Left ventricle myocardium superior (tissue), 1 donor: ENCODE measurements at regions not wholly inside any gene's neighbourhood (a gene's known extent, or its start where the extent isn't known, plus 50 kb on each side); places are given as distances from the start of the nearest gene placed in this dataset.
"Not testable (repeated sequence)": the region's sequence is repeated elsewhere in the genome, so short reads cannot be mapped to it uniquely, and the experiment has no call there.

ENCODE experiments used
- ATAC-seq: fragments of 200-7000 bp; cut with Tn5 transposase; one replicate; pipeline ENCODE4 v1.9.1; 2020; ENCODE audit warnings: mild to moderate bottlenecking, moderate library complexity
- DNase-seq: peaks from one replicate; pipeline ENCODE4 v3.0.0-alpha.2; 2020
- intact Hi-C: fragments of 100-400 bp; cut with micrococcal nuclease; formaldehyde crosslinking; loops from one replicate; pipeline ENCODE4 v1.11.0; 2022
- donor health status: DM: no; HTN: yes; CAD: no; lungs with severe emphysema.

DNA sequence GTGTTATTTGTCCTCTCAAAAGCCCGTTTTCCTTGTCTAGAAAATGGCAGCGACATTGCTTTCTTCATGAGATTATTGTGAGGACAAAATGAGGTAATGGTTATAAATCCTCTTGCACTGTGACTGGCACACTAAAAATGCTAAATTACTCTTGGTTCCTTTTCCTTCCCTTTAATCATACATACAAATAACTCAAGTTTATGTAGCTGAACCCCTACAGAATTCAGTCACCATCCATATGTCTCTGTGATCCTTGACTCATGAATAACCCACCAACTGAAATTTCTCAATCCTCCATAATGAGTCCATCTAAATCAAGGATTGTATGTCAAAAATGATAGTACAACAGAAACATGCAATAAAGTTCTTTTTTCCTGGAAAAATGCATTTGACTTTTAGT lies 71.3 kb upstream of the VWC2 start:
- DNase-seq: no peak
- intact Hi-C loops: no loop called here

DNA sequence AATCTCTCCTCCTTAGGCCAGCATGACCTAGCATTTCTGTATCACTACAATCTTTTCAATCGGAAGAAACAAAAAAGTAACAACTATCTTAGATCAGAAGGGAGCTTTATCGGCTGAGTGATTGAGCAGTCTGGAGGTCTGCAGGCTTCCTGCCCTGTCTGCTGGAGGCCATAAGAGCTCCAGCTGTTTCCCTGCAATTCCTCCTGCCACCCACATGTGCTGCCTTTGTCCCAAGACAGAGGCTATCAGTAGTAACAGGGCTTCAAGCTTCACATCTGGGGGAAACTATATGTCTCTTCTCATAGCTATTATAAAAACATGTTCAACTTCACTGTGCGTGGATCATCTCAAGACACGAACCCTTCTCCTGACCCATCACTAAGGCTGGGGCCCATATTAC lies 70.1 kb upstream of the VWC2 start:
- no peak for DNase-seq
- no peak for ATAC-seq
- intact Hi-C loops: no loop called here

More for the DNA sequence above, 71.3 kb upstream of the VWC2 start:
- no peak for ATAC-seq

DNA sequence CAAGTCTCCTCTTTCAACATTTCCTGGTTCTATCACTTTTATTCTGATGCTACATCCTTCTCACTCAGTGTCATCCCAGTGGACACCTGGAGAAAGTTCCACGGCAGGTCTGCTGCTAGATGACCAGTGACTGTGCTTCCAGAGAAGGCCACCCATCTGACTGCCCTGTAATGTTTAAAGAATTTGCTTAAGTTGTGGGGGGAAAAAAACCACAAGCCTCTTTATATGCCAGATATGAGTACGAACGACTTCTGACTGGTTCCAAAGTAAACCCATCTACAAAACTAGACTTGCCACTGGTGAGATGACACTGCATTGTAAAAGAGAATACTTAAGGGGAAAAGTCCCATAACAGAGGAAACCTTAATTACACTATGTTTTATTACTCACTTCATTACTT lies 69.6 kb upstream of the VWC2 start:
- no peak for DNase-seq
- ATAC-seq: no peak
- intact Hi-C loops: no loop called here

DNA sequence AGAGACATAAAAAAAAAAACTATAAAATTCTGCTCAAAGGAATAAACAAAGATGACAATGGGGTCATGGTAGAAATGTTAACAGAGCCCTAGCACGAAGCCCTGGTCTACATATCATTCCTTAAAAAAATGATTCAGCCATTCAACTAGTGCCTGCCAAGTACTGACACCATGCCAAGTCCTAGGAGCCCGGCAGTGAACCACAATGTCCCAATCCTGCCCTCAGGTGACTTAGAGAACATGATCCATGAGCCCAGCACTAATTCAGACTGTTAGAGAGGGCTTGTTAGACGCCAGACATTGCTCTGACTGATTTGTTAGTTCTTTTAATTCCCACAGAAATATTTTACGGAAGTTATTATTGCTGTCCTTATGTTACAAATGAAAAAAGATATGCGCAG lies 67.3 kb upstream of the VWC2 start:
- ATAC-seq: peak; percentile 71
- intact Hi-C loops: no loop called here
- DNase-seq: peak; percentile 26

DNA sequence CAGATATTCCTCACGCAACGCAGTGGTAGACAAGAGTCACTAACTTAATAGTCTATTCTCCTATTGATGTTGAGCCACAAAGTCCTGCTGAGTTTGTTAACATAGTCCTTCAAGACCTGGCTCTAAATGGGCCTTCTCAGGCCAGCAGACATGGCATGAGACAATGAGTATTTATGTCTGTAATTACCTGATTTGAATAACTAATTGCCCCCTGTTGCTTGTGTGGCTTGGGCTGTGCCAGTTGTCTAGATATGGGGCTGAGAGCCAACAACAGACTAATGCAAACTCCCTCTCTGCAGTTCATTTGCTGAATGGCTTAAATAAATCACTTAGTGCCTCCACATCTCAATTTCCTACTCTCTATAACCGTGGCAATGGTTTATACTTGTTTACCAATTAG lies 65.5 kb upstream of the VWC2 start:
- ATAC-seq (no peak), DNase-seq (no peak)
- intact Hi-C loops: no loop called here

DNA sequence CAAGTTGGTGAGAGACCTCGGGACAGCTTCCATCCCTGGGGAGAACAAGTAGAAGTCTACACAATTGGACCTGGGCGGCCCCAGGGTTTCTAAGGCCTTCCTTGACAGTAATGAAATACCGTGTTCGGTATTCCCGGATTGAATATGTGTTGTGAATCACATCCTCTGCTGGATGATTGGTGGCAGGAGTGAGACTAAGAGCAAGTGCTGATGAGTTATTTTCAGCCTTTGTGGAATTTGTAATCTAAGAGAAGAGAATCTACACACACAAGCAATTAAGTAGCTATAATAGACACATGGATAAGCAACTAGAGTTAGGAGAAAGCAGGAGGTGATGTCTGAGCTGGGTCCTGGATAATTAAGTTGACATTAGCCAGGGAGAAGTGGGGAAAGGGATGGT lies 64.8 kb upstream of the VWC2 start:
- ATAC-seq: peak; percentile 73
- no peak for DNase-seq
- intact Hi-C loops: no loop called here

DNA sequence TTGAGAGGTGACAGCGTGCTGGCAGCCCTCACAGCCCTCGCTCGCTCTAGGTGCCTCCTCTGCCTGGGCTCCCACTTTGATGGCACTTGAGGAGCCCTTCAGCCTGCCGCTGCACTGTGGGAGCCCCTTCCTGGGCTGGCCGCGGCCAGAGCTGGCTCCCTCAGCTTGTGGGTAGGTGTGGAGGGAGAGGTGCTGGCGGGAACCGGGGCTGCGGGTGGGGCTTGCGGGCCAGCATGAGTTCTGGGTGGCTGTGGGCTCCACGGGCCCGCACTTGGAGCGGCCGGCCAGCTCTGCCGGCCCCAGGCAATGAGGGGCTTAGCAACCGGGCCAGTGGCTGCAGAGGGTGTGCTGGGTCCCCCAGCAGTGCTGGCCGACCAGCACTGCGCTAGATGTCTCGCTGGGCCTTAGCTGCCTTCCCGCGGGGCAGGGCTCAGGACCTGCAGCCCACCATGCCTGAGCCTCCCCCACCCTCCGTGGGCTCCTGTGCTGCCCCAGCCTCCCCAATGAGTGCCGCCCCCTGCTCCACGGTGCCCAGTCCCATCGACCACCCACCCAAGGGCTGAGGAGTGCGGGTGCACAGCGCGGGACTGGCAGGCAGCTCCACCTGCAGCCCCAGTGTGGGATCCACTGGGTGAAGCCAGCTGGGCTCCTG lies 62.2 kb upstream of the VWC2 start:
- not testable (repeated sequence) for ATAC-seq

DNA sequence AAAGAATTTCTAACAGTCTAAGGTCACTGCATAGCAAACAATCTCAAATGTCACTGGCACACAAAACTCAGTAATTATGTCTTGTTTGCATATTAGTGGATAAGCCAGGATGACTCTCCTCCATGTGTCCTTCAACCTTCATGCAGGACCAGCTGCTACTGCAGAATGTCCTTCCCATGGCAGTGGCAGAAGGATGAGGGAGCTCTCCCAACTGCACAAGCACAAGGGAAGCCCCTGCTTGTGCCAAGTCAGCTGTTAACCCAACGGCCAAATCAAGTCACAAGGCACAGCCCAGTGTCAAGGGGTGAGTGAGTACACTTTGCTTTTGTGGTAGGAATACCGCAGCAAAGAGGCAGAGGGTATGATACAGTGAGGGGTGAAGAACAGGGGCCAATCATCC lies 59.3 kb upstream of the VWC2 start:
- peak; percentile 55 for DNase-seq
- intact Hi-C loops: no loop called here
- peak; percentile 99 for ATAC-seq

More for the DNA sequence above, 62.2 kb upstream of the VWC2 start:
- intact Hi-C loops: not testable (repeated sequence)
- DNase-seq: peak; percentile 20

DNA sequence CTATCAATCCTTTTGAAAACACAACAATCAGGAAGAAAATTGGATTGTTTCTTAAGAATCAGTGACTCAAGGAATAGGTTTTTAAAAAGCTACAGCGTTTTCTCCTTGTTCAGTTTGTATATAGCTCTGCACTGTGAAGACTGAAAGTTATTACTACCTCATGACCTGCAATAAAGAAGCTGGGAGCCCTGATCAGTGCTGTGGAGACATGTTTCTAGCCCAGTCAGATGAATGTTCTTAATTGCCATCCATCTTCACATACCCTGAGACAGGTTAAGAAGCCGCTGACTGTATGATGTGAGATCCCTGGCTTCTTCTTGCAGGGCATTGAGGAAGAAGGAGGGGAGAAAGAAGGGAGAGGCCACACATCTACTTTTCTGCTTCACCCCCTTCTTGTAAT lies 58.0 kb upstream of the VWC2 start:
- no peak for ATAC-seq
- no peak for DNase-seq
- intact Hi-C loops: no loop called here

DNA sequence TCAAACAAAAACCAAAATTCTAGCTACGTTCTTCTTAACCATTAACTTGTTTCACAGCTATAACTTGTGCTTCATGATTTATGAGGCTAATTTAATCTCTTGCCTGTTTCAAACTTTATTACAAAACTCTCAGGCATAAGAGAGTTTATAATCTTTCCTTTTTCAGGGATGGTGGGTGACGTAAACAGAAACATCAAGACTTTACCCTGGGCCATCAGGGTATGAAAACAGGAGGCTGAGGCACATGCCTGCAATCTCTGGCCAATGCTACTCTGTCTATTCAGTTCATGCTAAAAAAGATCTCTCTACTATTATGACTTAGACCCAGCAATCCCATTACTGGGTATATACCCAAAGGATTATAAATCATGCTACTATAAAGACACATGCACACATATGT lies 55.9 kb upstream of the VWC2 start:
- DNase-seq (no peak), ATAC-seq (no peak)
- intact Hi-C loops: no loop called here

DNA sequence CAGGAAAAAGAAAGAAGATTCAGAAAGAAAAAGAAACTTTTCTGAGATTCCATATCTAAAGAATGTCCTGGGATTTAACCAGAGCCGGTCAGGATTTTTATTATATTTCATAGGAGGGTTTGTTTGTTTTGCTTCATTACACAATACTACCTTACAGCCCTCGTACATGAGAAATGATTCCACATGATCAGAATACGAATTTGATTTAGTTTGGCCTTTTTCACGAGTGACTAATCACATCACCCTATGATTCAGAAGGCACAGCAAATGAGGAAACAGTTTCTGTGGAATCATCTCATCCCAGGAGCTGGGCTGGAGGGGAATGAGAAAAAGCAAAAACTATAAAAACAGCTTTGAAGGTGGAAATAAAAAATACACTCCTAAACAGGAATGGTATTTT lies 54.7 kb upstream of the VWC2 start:
- ATAC-seq (no peak), DNase-seq (no peak)
- intact Hi-C loops: no loop called here

DNA sequence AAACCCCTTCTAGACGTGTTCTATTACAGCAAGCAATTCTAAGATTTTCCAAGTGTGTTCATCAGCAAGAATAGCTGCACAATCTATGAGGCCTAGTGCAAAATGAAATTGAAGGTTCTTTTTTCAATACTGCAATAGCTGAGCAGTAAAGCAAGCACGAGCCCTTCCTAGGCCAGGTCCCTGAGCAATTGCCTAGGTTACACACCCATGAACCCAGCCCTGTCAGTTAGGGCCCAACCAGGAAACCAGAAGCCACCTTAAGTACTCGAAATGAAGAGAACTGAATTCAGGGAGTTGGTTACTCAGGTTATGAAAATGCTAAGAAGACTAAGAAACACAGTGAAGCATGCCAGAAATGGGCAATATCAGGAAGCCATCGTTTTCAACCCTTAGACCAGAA lies 52.0 kb upstream of the VWC2 start:
- ATAC-seq (no peak), DNase-seq (no peak)
- intact Hi-C loops: no loop called here
